Mesenchymal stem cell (in vitro differentiated cells and primary cell): ENCODE measurements at regions not wholly inside any gene's neighbourhood (a gene's known extent, or its start where the extent isn't known, plus 50 kb on each side); places are given as distances from the start of the nearest gene placed in this dataset.
A peak's percentile ranks its signal among the peaks of the same experiment; 100 is the strongest.

ENCODE experiments used
- DNase-seq: peaks from one replicate; pipeline ENCODE4 v3.0.0-alpha.2; 2013
- H2AFZ ChIP-seq: one replicate; pipeline ENCODE4 v1.6.1; 2013; ENCODE audit warnings: low read depth, mild to moderate bottlenecking, control low read depth, inconsistent platforms, low read length, moderate library complexity
- H2AK5ac ChIP-seq: 2 replicates; pipeline ENCODE4 v1.6.1; 2013; ENCODE audit warnings: low read length, moderate library complexity, mild to moderate bottlenecking, inconsistent platforms; ENCODE audit not compliant: severe bottlenecking
- H2BK120ac ChIP-seq: one replicate; pipeline ENCODE4 v1.6.1; 2013; ENCODE audit warnings: low read depth, mild to moderate bottlenecking, inconsistent platforms, low read length, moderate library complexity
- H2BK12ac ChIP-seq, 2 experiments: one replicate each; pipeline ENCODE4 v1.6.1; 2013; ENCODE audit warnings: inconsistent platforms in 2 of 2, low read length in 2 of 2, mild to moderate bottlenecking in 2 of 2, moderate library complexity in 2 of 2, control low read depth in 1 of 2
- H2BK15ac ChIP-seq: one replicate; pipeline ENCODE4 v1.6.1; 2013; ENCODE audit warnings: mild to moderate bottlenecking, low read depth, inconsistent platforms; ENCODE audit not compliant: poor library complexity, severe bottlenecking
- H2BK5ac ChIP-seq: 2 replicates; pipeline ENCODE4 v1.6.1; 2013; ENCODE audit warnings: low read depth, mild to moderate bottlenecking, low read length, control low read depth, inconsistent platforms; ENCODE audit not compliant: poor library complexity, severe bottlenecking
- H3K14ac ChIP-seq, 2 experiments: one replicate each; pipeline ENCODE4 v1.6.1; 2013; ENCODE audit warnings: inconsistent platforms in 2 of 2, low read length in 2 of 2, control low read depth in 1 of 2, mild to moderate bottlenecking in 1 of 2, moderate library complexity in 1 of 2
- H3K18ac ChIP-seq, 2 experiments: one replicate each; pipeline ENCODE4 v1.6.1; 2013; ENCODE audit warnings: inconsistent platforms in 2 of 2, low read length in 2 of 2, control low read depth in 1 of 2, low read depth in 1 of 2, mild to moderate bottlenecking in 1 of 2
- H3K23ac ChIP-seq, 2 experiments: one replicate each; pipeline ENCODE4 v1.6.1; 2013; ENCODE audit warnings: inconsistent platforms in 2 of 2, low read length in 2 of 2, mild to moderate bottlenecking in 2 of 2, moderate library complexity in 2 of 2, control low read depth in 1 of 2
- H3K27ac ChIP-seq: 2 replicates; pipeline ENCODE4 v1.5.1; 2013; ENCODE audit warnings: mild to moderate bottlenecking, moderate library complexity, low read length, control low read depth, inconsistent platforms; ENCODE audit not compliant: poor library complexity, severe bottlenecking
- H3K27me3 ChIP-seq, 2 experiments: 2 replicates each; pipeline versions ENCODE4 v1.6.1 to v1.7.0; 2013; ENCODE audit warnings: low read length in 2 of 2, mild to moderate bottlenecking in 2 of 2, moderate library complexity in 2 of 2, control low read depth in 1 of 2, inconsistent platforms in 1 of 2; ENCODE audit not compliant: control insufficient read depth in 1 of 2, insufficient read depth in 1 of 2
- H3K36me3 ChIP-seq, 2 experiments: 2 replicates each; pipeline versions ENCODE4 v1.6.1 to v1.7.0; 2013; ENCODE audit warnings: low read length in 2 of 2, control low read depth in 1 of 2, inconsistent platforms in 1 of 2, low read depth in 1 of 2, mild to moderate bottlenecking in 1 of 2; ENCODE audit not compliant: insufficient read depth in 2 of 2, control insufficient read depth in 1 of 2
- H3K4ac ChIP-seq, 2 experiments: one replicate each; pipeline ENCODE4 v1.6.1; 2013; ENCODE audit warnings: inconsistent platforms in 2 of 2, low read length in 2 of 2, mild to moderate bottlenecking in 2 of 2, moderate library complexity in 2 of 2, control low read depth in 1 of 2, low read depth in 1 of 2
- H3K4me1 ChIP-seq: 2 replicates; pipeline ENCODE4 v1.6.1; 2013; ENCODE audit warnings: low read depth, low read length, control low read depth; ENCODE audit not compliant: control insufficient read depth, insufficient read depth
- H3K4me2 ChIP-seq: 2 replicates; pipeline ENCODE4 v1.6.1; 2013; ENCODE audit warnings: low read length, mild to moderate bottlenecking, inconsistent platforms; ENCODE audit not compliant: poor library complexity, severe bottlenecking
- H3K4me3 ChIP-seq, 2 experiments: 2 replicates each; pipeline versions ENCODE4 v1.5.1 to v1.7.0; 2013; ENCODE audit warnings: low read length in 2 of 2, mild to moderate bottlenecking in 2 of 2, control low read depth in 1 of 2, low read depth in 1 of 2; ENCODE audit not compliant: insufficient read depth in 1 of 2
- H3K79me1 ChIP-seq: replicated peaks from 2 replicates; pipeline ENCODE4 v1.6.1; 2013; ENCODE audit warnings: mild to moderate bottlenecking, control low read depth, low read length, inconsistent platforms; ENCODE audit not compliant: poor library complexity, severe bottlenecking
- H3K9ac ChIP-seq: 2 replicates; pipeline ENCODE4 v1.7.0; 2013; ENCODE audit warnings: mild to moderate bottlenecking, low read length, moderate library complexity
- H3K9me3 ChIP-seq: 2 replicates; pipeline ENCODE4 v1.7.0; 2013; ENCODE audit warnings: mild to moderate bottlenecking, low read length; ENCODE audit not compliant: control insufficient read depth
- H4K8ac ChIP-seq: one replicate; pipeline ENCODE4 v1.6.1; 2013; ENCODE audit warnings: inconsistent platforms, mild to moderate bottlenecking, low read length, moderate library complexity
- H4K91ac ChIP-seq: one replicate; pipeline ENCODE4 v1.6.1; 2013; ENCODE audit warnings: mild to moderate bottlenecking, low read length, inconsistent platforms
- WGBS: methylation state at CpG from one replicate; pipeline ENCODE4 v1.1.7; 2013; ENCODE audit warnings: mixed read lengths; 5-methylcytosine and 5-hydroxymethylcytosine counted together

DNA sequence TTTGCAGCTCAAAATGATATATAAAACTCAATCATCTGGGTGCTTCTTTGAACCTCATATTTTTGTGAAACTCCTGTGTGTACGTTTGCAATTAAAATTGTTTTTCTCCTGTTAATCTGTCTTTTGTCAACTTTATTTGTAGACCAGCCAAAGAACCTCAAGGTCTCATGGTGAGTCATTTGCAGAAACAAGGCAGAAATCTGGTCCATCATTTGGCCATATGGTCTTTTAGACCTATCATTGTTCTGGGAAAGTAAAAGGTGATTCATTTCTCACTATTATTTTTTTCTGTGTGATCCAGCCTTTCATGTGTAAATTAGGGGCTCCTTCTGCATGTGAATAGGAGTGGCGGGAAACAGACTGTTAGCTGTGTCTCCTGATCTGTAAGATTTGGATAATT lies 399.1 kb upstream of the DDI1 start:
- H2BK12ac ChIP-seq: no peak overlapping the region

DNA sequence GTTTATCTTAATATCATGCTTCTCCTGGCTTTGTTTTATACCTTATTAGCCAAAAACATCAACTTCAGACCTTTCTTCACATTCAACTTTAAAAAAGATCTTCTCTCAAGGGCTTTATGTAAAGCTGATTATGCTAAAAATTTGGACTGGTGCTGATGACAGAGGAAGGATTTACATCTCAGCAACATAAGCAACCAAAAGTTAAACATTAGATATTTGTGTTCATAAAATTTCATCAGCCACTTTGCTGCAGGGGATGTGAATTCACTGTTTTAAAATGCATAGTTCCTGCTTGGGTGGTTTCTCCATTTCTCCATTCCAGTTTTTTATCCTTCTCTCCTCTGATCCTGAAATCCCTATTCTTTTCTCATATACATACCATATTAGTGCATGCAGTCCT lies 398.6 kb upstream of the DDI1 start:
- Histone ChIP-seq H4K91ac (no peak overlapping the region), H3K4ac (no peak overlapping the region), H2BK5ac (no peak overlapping the region), H3K18ac (no peak overlapping the region), H2BK120ac (no peak overlapping the region), H3K27ac (no peak overlapping the region), H3K14ac (no peak overlapping the region), H2AK5ac (no peak overlapping the region), H3K36me3 (no peaks in the 10 kb centered on the region), H3K79me1 (no peaks in the 10 kb centered on the region), H2BK15ac (no peak overlapping the region), H3K27me3 (no peaks in the 10 kb centered on the region), H3K4me3 (no peak overlapping the region), H3K9me3 (no peaks in the 10 kb centered on the region), H3K9ac (no peak overlapping the region), H2AFZ (no peak overlapping the region), H4K8ac (no peak overlapping the region), H3K4me1 (no peaks in the 10 kb centered on the region), H3K4me2 (no peak overlapping the region), H3K23ac (no peak overlapping the region), H2BK12ac (no peak overlapping the region)
- no peak for DNase-seq

More for the DNA sequence above, 399.1 kb upstream of the DDI1 start:
- H3K4ac ChIP-seq: no peak overlapping the region
- H3K4me1 ChIP-seq: peaks cover 1% of the 10 kb centered on the region
- no peak overlapping the region for H3K27ac ChIP-seq
- no peak overlapping the region for H3K9ac ChIP-seq
- no peaks in the 10 kb centered on the region for H3K27me3 ChIP-seq
- no peak overlapping the region for H2BK120ac ChIP-seq
- no peak overlapping the region for H3K14ac ChIP-seq
- H2BK5ac ChIP-seq: no peak overlapping the region
- H4K8ac ChIP-seq: no peak overlapping the region
- no peak overlapping the region for H2BK15ac ChIP-seq
- H2AFZ ChIP-seq: no peak overlapping the region
- no peak overlapping the region for H3K23ac ChIP-seq
- no peak overlapping the region for H3K4me3 ChIP-seq
- WGBS: 83% methylated on average over 1 of the region's 2 CpGs
- no peak overlapping the region for H3K18ac ChIP-seq
- no peaks in the 10 kb centered on the region for H3K36me3 ChIP-seq
- H4K91ac ChIP-seq: no peak overlapping the region
- no peak for DNase-seq
- no peaks in the 10 kb centered on the region for H3K9me3 ChIP-seq
- no peaks in the 10 kb centered on the region for H3K79me1 ChIP-seq
- no peak overlapping the region for H3K4me2 ChIP-seq
- no peak overlapping the region for H2AK5ac ChIP-seq

DNA sequence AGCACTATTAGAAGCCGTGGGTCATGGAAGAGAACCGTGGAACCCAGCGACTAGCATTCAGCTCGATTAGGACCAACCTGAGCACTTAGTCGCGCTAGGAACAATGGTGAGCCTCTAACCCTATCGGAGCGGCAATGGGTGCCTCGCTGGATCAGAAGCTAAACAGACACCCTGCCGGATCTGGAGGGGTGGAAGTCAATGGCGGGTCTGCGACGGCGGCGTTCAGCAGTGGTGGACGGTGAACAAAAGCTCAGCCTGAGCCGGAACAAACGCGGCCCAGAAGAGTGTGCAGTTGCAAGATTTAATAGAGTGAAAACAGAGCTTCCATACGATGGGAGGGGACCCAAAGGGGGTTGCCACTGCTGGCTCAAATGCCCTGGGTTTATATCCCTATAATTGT lies 391.8 kb upstream of the DDI1 start:
- H3K27me3 ChIP-seq: no peaks in the 10 kb centered on the region
- no peak overlapping the region for H4K91ac ChIP-seq

DNA sequence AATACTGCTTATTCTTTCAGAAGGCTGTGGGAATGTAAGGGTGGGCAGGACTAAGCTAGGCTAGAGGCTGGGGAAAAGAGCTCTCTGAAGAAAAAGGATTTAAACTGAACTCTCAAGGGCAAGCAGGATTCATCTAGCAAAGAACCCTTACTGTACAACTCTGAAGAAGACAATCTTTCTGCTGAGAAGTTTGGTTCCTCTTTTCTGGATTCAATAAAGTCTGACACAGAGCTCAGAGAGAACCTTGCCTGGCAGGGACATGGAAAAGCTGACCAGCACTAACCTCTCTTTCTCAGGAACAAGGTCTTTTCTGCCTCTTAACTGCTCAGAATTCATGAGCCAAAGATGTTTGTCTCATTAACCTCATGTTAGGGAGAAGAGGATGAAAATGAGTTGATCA lies 388.4 kb upstream of the DDI1 start:
- H3K23ac ChIP-seq: no peak overlapping the region
- H3K14ac ChIP-seq: no peak overlapping the region
- no peak overlapping the region for H4K8ac ChIP-seq
- no peak overlapping the region for H3K4me3 ChIP-seq
- no peak overlapping the region for H3K4ac ChIP-seq
- no peak overlapping the region for H3K27ac ChIP-seq
- H3K36me3 ChIP-seq: no peaks in the 10 kb centered on the region
- H3K4me2 ChIP-seq: no peak overlapping the region
- H3K9ac ChIP-seq: no peak overlapping the region
- H2AK5ac ChIP-seq: no peak overlapping the region
- no peaks in the 10 kb centered on the region for H3K27me3 ChIP-seq
- H2BK15ac ChIP-seq: no peak overlapping the region
- H3K18ac ChIP-seq: no peak overlapping the region
- no peak overlapping the region for H2AFZ ChIP-seq
- H4K91ac ChIP-seq: no peak overlapping the region
- H2BK5ac ChIP-seq: no peak overlapping the region
- DNase-seq: no peak
- no peak overlapping the region for H2BK12ac ChIP-seq
- no peaks in the 10 kb centered on the region for H3K79me1 ChIP-seq
- peaks cover 2% of the 10 kb centered on the region for H3K4me1 ChIP-seq
- H3K9me3 ChIP-seq: peaks cover 25% of the 10 kb centered on the region
- H2BK120ac ChIP-seq: no peak overlapping the region

More for the DNA sequence above, 391.8 kb upstream of the DDI1 start:
- no peak overlapping the region for H3K23ac ChIP-seq
- no peaks in the 10 kb centered on the region for H3K36me3 ChIP-seq
- peak overlapping the region; percentile 33 for H2BK15ac ChIP-seq
- WGBS: 96% methylated on average over 20 of the region's 20 CpGs
- H3K14ac ChIP-seq: no peak overlapping the region
- no peaks in the 10 kb centered on the region for H3K79me1 ChIP-seq
- H3K18ac ChIP-seq: no peak overlapping the region
- no peak overlapping the region for H3K9ac ChIP-seq
- DNase-seq: no peak
- H3K27ac ChIP-seq: no peak overlapping the region
- no peak overlapping the region for H3K4ac ChIP-seq
- H2BK5ac ChIP-seq: no peak overlapping the region
- no peak overlapping the region for H2BK120ac ChIP-seq
- H3K4me1 ChIP-seq: peaks cover 2% of the 10 kb centered on the region
- no peak overlapping the region for H3K4me2 ChIP-seq
- no peak overlapping the region for H2BK12ac ChIP-seq
- H4K8ac ChIP-seq: no peak overlapping the region
- H3K9me3 ChIP-seq: no peaks in the 10 kb centered on the region
- no peak overlapping the region for H3K4me3 ChIP-seq
- H2AFZ ChIP-seq: no peak overlapping the region
- no peak overlapping the region for H2AK5ac ChIP-seq
